ENCODE measurements at regions not wholly inside any gene's neighbourhood (a gene's known extent, or its start where the extent isn't known, plus 50 kb on each side); places are given as distances from the start of the nearest gene placed in this dataset.

DNA sequence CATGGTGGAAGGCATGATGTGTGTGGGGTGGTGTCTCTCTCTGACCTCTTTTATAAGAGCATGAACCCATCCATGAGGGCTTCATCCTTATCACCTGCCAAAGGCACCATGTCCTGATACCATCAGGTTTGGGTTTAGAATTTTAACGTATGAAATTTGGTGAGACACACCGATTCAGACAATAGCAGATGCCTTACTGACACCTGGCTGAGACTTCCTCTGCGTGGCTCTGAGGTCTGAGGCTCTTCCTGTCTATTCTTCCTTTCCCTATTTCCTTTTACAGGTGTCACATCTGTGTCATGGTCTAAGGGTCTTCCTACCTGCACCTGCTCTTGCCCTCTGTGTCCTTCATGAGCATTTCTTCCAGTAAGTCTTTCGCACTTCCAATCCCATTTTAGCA, 320.7 kb upstream of the CLNK start:
- no peaks in the 10 kb centered on the region for H3F3A ChIP-seq (ENCODE audit: insufficient read depth, low read depth)
- POLR2A ChIA-PET (ENCODE audit: unreplicated experiment), result no interaction called here
- DNase-seq, result no peak
- intact Hi-C loops (cut with micrococcal nuclease; ENCODE audit: unreplicated experiment), result no loop called here
- H3K79me2 ChIP-seq (ENCODE audit: low read depth), result no peaks in the 10 kb centered on the region
- no TSS peak for BruUV-seq (replicated peaks)
- H3K9me2 ChIP-seq (ENCODE audit: insufficient read depth), result no peaks in the 10 kb centered on the region
- H4K20me1 ChIP-seq (ENCODE audit: insufficient read depth), result no peaks in the 10 kb centered on the region
- no peak overlapping the region for H3K4me3 ChIP-seq
- CTCF ChIA-PET, result no interaction called here
- H3K4me2 ChIP-seq, result no peak overlapping the region
- H3K36me3 ChIP-seq (ENCODE audit: low read depth), result no peaks in the 10 kb centered on the region
- no peak overlapping the region for H3K27ac ChIP-seq
- H2AFZ ChIP-seq, result no peak overlapping the region
- H3K9me3 ChIP-seq (ENCODE audit: insufficient read depth, low read depth), result no peaks in the 10 kb centered on the region
- TF ChIP-seq, protein P1, sequence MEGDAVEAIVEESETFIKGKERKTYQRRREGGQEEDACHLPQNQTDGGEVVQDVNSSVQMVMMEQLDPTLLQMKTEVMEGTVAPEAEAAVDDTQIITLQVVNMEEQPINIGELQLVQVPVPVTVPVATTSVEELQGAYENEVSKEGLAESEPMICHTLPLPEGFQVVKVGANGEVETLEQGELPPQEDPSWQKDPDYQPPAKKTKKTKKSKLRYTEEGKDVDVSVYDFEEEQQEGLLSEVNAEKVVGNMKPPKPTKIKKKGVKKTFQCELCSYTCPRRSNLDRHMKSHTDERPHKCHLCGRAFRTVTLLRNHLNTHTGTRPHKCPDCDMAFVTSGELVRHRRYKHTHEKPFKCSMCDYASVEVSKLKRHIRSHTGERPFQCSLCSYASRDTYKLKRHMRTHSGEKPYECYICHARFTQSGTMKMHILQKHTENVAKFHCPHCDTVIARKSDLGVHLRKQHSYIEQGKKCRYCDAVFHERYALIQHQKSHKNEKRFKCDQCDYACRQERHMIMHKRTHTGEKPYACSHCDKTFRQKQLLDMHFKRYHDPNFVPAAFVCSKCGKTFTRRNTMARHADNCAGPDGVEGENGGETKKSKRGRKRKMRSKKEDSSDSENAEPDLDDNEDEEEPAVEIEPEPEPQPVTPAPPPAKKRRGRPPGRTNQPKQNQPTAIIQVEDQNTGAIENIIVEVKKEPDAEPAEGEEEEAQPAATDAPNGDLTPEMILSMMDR (conservative IDR thresholded peaks at IDR 0.05), result no peak
- H3K27me3 ChIP-seq (ENCODE audit: insufficient read depth, low read depth), result no peaks in the 10 kb centered on the region
- H3K4me1 ChIP-seq (replicated peaks; ENCODE audit: insufficient read depth), result no peaks in the 10 kb centered on the region

DNA sequence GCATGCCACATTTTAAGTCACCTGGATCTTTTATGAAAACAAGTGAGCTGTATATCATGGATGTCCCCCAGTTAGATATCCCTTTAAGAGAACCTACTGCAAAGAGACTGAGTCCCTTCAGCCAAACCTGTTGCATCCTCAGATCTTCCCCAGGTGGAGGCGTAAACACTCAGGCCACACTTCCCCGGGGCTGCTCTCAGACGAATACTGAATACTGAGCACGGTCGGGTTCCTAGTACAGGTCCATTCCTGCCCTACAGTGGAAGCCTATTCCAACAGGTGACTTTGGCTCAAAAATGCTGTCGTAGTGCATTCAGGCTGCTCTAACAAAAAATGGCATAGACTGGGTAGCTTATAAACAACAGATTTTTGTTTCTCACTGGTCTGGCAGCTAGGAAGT, 320.2 kb upstream of the CLNK start:
- Histone ChIP-seq H3K9me2 (ENCODE audit: insufficient read depth) (no peaks in the 10 kb centered on the region), H3K36me3 (ENCODE audit: low read depth) (no peaks in the 10 kb centered on the region), H3K4me3 (no peak overlapping the region), H3K4me1 (replicated peaks; ENCODE audit: insufficient read depth) (no peaks in the 10 kb centered on the region), H3K4me2 (no peak overlapping the region), H3K27me3 (ENCODE audit: insufficient read depth, low read depth) (no peaks in the 10 kb centered on the region), H2AFZ (no peak overlapping the region), H3K27ac (no peak overlapping the region), H3F3A (ENCODE audit: insufficient read depth, low read depth) (no peaks in the 10 kb centered on the region), H4K20me1 (ENCODE audit: insufficient read depth) (no peaks in the 10 kb centered on the region), H3K9me3 (ENCODE audit: insufficient read depth, low read depth) (no peaks in the 10 kb centered on the region), H3K79me2 (ENCODE audit: low read depth) (no peaks in the 10 kb centered on the region)
- BruUV-seq (replicated peaks), result no TSS peak
- no peak for DNase-seq
- CTCF ChIA-PET, result no interaction called here
- POLR2A ChIA-PET (ENCODE audit: unreplicated experiment), result no interaction called here
- no peak for TF ChIP-seq EZH2 (IDR thresholded peaks at IDR 0.05; ENCODE audit: low read depth)
- TF ChIP-seq, protein P1 (conservative IDR thresholded peaks at IDR 0.05), result no peak
- intact Hi-C loops (cut with micrococcal nuclease; ENCODE audit: unreplicated experiment), result no loop called here

DNA sequence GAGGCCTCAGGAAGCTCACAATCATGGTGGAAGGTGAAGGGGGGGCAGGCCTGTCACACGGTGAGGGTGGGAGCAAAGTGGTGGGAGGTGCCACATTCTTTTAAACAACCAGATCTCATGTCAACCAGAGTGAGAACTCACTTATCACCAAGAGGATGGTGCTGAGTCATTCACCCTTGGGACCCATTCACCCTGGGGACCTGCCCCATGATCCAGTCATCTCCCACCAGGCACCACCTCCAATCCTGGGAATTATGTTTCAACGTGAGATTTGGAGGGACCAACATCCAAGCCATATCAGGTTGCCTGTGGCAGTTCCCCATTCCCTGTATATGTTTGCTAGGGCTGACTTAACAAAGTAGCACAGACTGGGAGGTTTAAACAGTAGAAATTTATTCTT, 318.4 kb upstream of the CLNK start:
- ChIA-PET POLR2A (ENCODE audit: unreplicated experiment) (no interaction called here), CTCF (no interaction called here)
- no peaks in the 10 kb centered on the region for H3F3A ChIP-seq (ENCODE audit: insufficient read depth, low read depth)
- no peak for TF ChIP-seq EZH2 (IDR thresholded peaks at IDR 0.05; ENCODE audit: low read depth)
- TF ChIP-seq, protein P1 (conservative IDR thresholded peaks at IDR 0.05), result no peak
- BruUV-seq (replicated peaks), result no TSS peak
- H3K36me3 ChIP-seq (ENCODE audit: low read depth), result no peaks in the 10 kb centered on the region
- no peak overlapping the region for H3K4me3 ChIP-seq
- no peaks in the 10 kb centered on the region for H3K9me3 ChIP-seq (ENCODE audit: insufficient read depth, low read depth)
- H3K4me1 ChIP-seq (replicated peaks; ENCODE audit: insufficient read depth), result no peaks in the 10 kb centered on the region
- intact Hi-C loops (cut with micrococcal nuclease; ENCODE audit: unreplicated experiment), result no loop called here
- H2AFZ ChIP-seq, result no peak overlapping the region
- no peaks in the 10 kb centered on the region for H4K20me1 ChIP-seq (ENCODE audit: insufficient read depth)
- H3K79me2 ChIP-seq (ENCODE audit: low read depth), result no peaks in the 10 kb centered on the region
- no peak overlapping the region for H3K4me2 ChIP-seq
- no peaks in the 10 kb centered on the region for H3K27me3 ChIP-seq (ENCODE audit: insufficient read depth, low read depth)
- H3K27ac ChIP-seq, result no peak overlapping the region
- H3K9me2 ChIP-seq (ENCODE audit: insufficient read depth), result no peaks in the 10 kb centered on the region
- no peak for DNase-seq
